Astrocyte (in vitro differentiated cells and primary cell): ENCODE measurements at regions not wholly inside any gene's neighbourhood (a gene's known extent, or its start where the extent isn't known, plus 50 kb on each side); places are given as distances from the start of the nearest gene placed in this dataset.

Source experiments
- DNase-seq: peaks from one replicate; pipeline ENCODE4 v3.0.0-alpha.2; 2010; ENCODE audit warnings: low read depth
- FAIRE-seq: peaks from 2 replicates; lab custom pipeline; 2011; peaks lifted over from hg19 to GRCh38; lab: Jason Lieb, UNC
- H2AFZ ChIP-seq: 2 replicates; pipeline ENCODE4 v1.6.0; 2012; ENCODE audit warnings: low read depth, low read length, inconsistent platforms
- H3K27ac ChIP-seq: 2 replicates; pipeline ENCODE4 v1.5.1; 2011; ENCODE audit warnings: low read depth, low read length, inconsistent platforms
- H3K27me3 ChIP-seq: 2 replicates; pipeline ENCODE4 v1.6.0; 2011; ENCODE audit warnings: low read length, inconsistent platforms; ENCODE audit not compliant: insufficient read depth
- H3K36me3 ChIP-seq: 2 replicates; pipeline ENCODE4 v1.5.1; 2011; ENCODE audit warnings: low read length, inconsistent platforms; ENCODE audit not compliant: insufficient read depth
- H3K4me1 ChIP-seq: 2 replicates; pipeline ENCODE4 v1.5.1; 2011; ENCODE audit warnings: low read length, inconsistent platforms; ENCODE audit not compliant: insufficient read depth
- H3K4me2 ChIP-seq: 2 replicates; pipeline ENCODE4 v1.6.0; 2012; ENCODE audit warnings: low read length, inconsistent platforms
- H3K4me3 ChIP-seq: 2 replicates; pipeline ENCODE4 v1.5.1; 2011; ENCODE audit warnings: low read depth, mild to moderate bottlenecking, low read length, inconsistent platforms; ENCODE audit not compliant: insufficient read depth
- H3K79me2 ChIP-seq: 2 replicates; pipeline ENCODE4 v1.6.0; 2012; ENCODE audit warnings: mild to moderate bottlenecking, low read length, inconsistent platforms; ENCODE audit not compliant: insufficient read depth
- H3K9ac ChIP-seq: 2 replicates; pipeline ENCODE4 v1.6.0; 2012; ENCODE audit warnings: mild to moderate bottlenecking, low read length, inconsistent platforms
- H3K9me3 ChIP-seq: 2 replicates; pipeline ENCODE4 v1.5.1; 2012; ENCODE audit warnings: low read depth, mild to moderate bottlenecking, low read length, inconsistent platforms; ENCODE audit not compliant: insufficient read depth
- H4K20me1 ChIP-seq: 2 replicates; pipeline ENCODE4 v1.6.0; 2012; ENCODE audit warnings: low read length, inconsistent platforms; ENCODE audit not compliant: insufficient read depth
- H3K27ac Mint-ChIP-seq: one replicate; pipeline ENCODE4 v1.8.0; 2021; ENCODE audit warnings: mild to moderate bottlenecking, mixed read lengths; ENCODE audit not compliant: unreplicated experiment
- H3K27me3 Mint-ChIP-seq: one replicate; pipeline ENCODE4 v1.8.0; 2021; ENCODE audit warnings: low read depth, mixed read lengths; ENCODE audit not compliant: unreplicated experiment
- H3K36me3 Mint-ChIP-seq: one replicate; pipeline ENCODE4 v1.8.0; 2021; ENCODE audit warnings: low read depth, mixed read lengths; ENCODE audit not compliant: unreplicated experiment
- H3K4me1 Mint-ChIP-seq: one replicate; pipeline ENCODE4 v1.8.0; 2021; ENCODE audit warnings: low read depth, mixed read lengths; ENCODE audit not compliant: unreplicated experiment
- H3K4me3 Mint-ChIP-seq: one replicate; pipeline ENCODE4 v1.8.0; 2021; ENCODE audit warnings: mild to moderate bottlenecking, moderate library complexity, mixed read lengths; ENCODE audit not compliant: unreplicated experiment
- H3K9me3 Mint-ChIP-seq: one replicate; pipeline ENCODE4 v1.8.0; 2021; ENCODE audit warnings: mild to moderate bottlenecking, mixed read lengths; ENCODE audit not compliant: unreplicated experiment
- CTCF ChIP-seq: IDR thresholded peaks from 2 replicates; pipeline ENCODE4 v1.5.1; 2011; ENCODE audit warnings: low read depth, mild to moderate bottlenecking, inconsistent platforms, low read length, moderate library complexity; ENCODE audit not compliant: insufficient read depth
- EZH2 ChIP-seq: IDR thresholded peaks from 2 replicates; pipeline ENCODE4 v1.6.1; 2012; ENCODE audit warnings: mild to moderate bottlenecking, low read length, inconsistent platforms; ENCODE audit not compliant: insufficient read depth

DNA sequence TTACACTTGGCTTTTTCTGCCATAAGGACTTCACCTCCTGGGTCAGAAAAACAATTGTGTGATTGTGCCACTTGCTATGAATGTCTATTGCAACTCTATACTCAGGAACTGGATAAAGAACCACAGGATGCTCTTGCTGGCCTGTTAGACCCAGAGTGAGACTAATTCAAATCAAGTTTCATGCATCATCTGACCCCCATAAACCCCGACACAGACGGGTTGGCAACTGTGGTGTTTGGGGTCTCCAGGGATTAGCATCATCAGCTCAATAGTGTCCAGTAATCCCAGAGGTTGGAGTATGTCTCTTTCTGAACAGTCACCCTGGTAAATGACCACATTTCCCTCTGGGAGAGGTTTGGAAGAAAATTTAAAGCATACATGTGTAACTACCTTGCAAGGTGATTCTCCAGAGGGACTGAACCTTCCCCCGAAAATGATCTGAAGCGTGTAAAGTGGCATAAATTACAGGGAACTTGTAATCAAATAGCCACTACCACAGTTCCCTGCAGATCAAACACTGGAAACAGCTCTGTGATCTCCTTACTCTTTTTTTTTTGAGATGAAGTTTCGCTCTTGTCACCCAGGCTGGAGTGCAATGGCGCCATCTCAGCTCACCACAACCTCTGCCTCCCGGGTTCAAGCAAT lies 1097.6 kb downstream of the TBC1D22A start:
- Histone ChIP-seq H3K27me3 (no peaks in the 10 kb centered on the region), H4K20me1 (no peaks in the 10 kb centered on the region), H3K4me2 (no peak overlapping the region), H3K4me1 (no peaks in the 10 kb centered on the region), H3K9me3 (peaks cover 4% of the 10 kb centered on the region), H3K36me3 (no peaks in the 10 kb centered on the region), H3K27ac (no peak overlapping the region), H3K9ac (no peak overlapping the region), H3K79me2 (no peaks in the 10 kb centered on the region), H2AFZ (no peak overlapping the region), H3K4me3 (no peak overlapping the region)
- TF ChIP-seq EZH2 (no peak), CTCF (no peak)
- Mint-ChIP-seq H3K4me1 (no peaks in the 10 kb centered on the region), H3K27ac (no peak overlapping the region), H3K36me3 (no peaks in the 10 kb centered on the region), H3K4me3 (no peak overlapping the region), H3K27me3 (peaks cover 15% of the 10 kb centered on the region), H3K9me3 (peaks cover 7% of the 10 kb centered on the region)
- FAIRE-seq (no peak), DNase-seq (no peak)

DNA sequence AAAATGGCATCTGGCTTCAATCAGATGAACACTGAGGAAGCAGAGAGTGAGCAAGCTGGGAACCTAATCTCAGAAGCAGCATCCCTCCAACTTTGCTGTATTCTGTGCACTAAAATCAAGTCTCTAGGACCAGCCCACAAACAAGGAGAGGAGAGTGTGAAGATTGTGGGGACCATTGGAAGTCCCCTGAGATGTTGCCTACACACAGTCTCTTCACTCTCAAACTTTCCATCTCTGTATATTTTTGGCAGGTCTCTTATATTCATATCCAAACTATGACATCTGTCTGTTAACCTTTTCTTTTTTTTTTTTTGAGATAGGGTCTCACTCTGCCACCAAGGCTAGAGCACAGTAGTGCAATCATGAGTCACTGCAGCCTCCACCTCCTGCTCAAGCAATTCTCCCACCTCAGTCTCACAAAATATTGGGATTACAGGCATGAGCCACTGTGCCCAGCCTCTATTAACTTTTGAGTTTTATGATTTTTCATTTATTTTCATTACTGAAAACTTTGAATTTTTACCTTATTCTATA lies 1096.4 kb downstream of the TBC1D22A start:
- Histone ChIP-seq H2AFZ (no peak overlapping the region), H3K9me3 (peaks cover 3% of the 10 kb centered on the region), H4K20me1 (no peaks in the 10 kb centered on the region), H3K27me3 (no peaks in the 10 kb centered on the region), H3K4me1 (no peaks in the 10 kb centered on the region), H3K4me3 (no peak overlapping the region), H3K36me3 (no peaks in the 10 kb centered on the region), H3K4me2 (no peak overlapping the region), H3K27ac (no peak overlapping the region), H3K79me2 (no peaks in the 10 kb centered on the region), H3K9ac (no peak overlapping the region)
- peaks cover 7% of the 10 kb centered on the region for H3K9me3 Mint-ChIP-seq
- peaks cover 18% of the 10 kb centered on the region for H3K27me3 Mint-ChIP-seq
- TF ChIP-seq CTCF (no peak), EZH2 (no peak)
- H3K36me3 Mint-ChIP-seq = no peaks in the 10 kb centered on the region
- H3K27ac Mint-ChIP-seq = no peak overlapping the region
- H3K4me3 Mint-ChIP-seq = no peak overlapping the region
- DNase-seq = no peak
- no peak for FAIRE-seq
- peaks cover 8% of the 10 kb centered on the region for H3K4me1 Mint-ChIP-seq

- Mint-ChIP-seq H3K27ac (no peak overlapping the region), H3K4me3 (no peak overlapping the region), H3K4me1 (peaks cover 22% of the 10 kb centered on the region), H3K36me3 (no peaks in the 10 kb centered on the region), H3K27me3 (peaks cover 6% of the 10 kb centered on the region), H3K9me3 (peaks cover 5% of the 10 kb centered on the region)
- no peak for FAIRE-seq
- Histone ChIP-seq H3K9me3 (no peaks in the 10 kb centered on the region), H3K4me3 (no peak overlapping the region), H3K4me2 (no peak overlapping the region), H3K9ac (no peak overlapping the region), H3K27ac (no peak overlapping the region), H3K79me2 (no peaks in the 10 kb centered on the region), H4K20me1 (no peaks in the 10 kb centered on the region), H3K36me3 (no peaks in the 10 kb centered on the region), H3K4me1 (no peaks in the 10 kb centered on the region), H3K27me3 (no peaks in the 10 kb centered on the region), H2AFZ (no peak overlapping the region)
- DNase-seq = no peak
- no peak for TF ChIP-seq EZH2
- TF ChIP-seq CTCF = no peak
Observed at GRCh38 chr22:47854680-47855079, 1092.2 kb downstream of the TBC1D22A start.
